SK-MEL-5 (cell line): ENCODE measurements at regions not wholly inside any gene's neighbourhood (a gene's known extent, or its start where the extent isn't known, plus 50 kb on each side); places are given as distances from the start of the nearest gene placed in this dataset.

Experiments used
- DNase-seq: peaks from one replicate; pipeline ENCODE4 v3.0.0-alpha.2; 2016; ENCODE audit warnings: low read depth, low spot score
- in situ Hi-C: cut with HindIII; loops from 2 replicates; pipeline ENCODE4 v1.10.0; 2016; ENCODE audit warnings: low sequenced_read_pairs, high pct_unique_total_duplicates, low pct_unique_long_range_greater_than_20kb

- DNase-seq = no peak
- in situ Hi-C loops = no loop called here
These were observed 118.8 kb downstream of the UCHL1 start for GRCh38 chr4:41375561-41375960.

GRCh38 chr4:41377196-41377595, 120.5 kb downstream of the UCHL1 start:
- in situ Hi-C loops = no loop called here
- DNase-seq = no peak

- in situ Hi-C loops = no loop called here
- DNase-seq = no peak
These were observed 122.5 kb downstream of the UCHL1 start for GRCh38 chr4:41379230-41379629.

- in situ Hi-C loops = no loop called here
- DNase-seq = no peak
These were observed 123.9 kb downstream of the UCHL1 start for GRCh38 chr4:41380511-41381157.

GRCh38 chr4:41381384-41381783, 124.7 kb downstream of the UCHL1 start:
- in situ Hi-C loops = no loop called here
- DNase-seq = no peak

- no peak for DNase-seq
- in situ Hi-C loops = no loop called here
These were observed 128.3 kb downstream of the UCHL1 start for GRCh38 chr4:41384992-41385391.

GRCh38 chr4:41385481-41385880, 128.8 kb downstream of the UCHL1 start:
- no peak for DNase-seq
- in situ Hi-C loops = no loop called here

- in situ Hi-C loops = no loop called here
- no peak for DNase-seq
These were observed 131.4 kb downstream of the UCHL1 start for GRCh38 chr4:41388080-41388479.

GRCh38 chr4:41389356-41389755, 132.6 kb downstream of the UCHL1 start:
- in situ Hi-C loops = no loop called here
- DNase-seq = no peak

GRCh38 chr4:41390661-41391060, 133.9 kb downstream of the UCHL1 start:
- DNase-seq = no peak
- in situ Hi-C loops = no loop called here

GRCh38 chr4:41391271-41391670, 134.5 kb downstream of the UCHL1 start:
- DNase-seq = no peak
- in situ Hi-C loops = no loop called here

- DNase-seq = peak; percentile 37
- in situ Hi-C loops = no loop called here
These were observed 137.8 kb downstream of the UCHL1 start for GRCh38 chr4:41394481-41394894.

GRCh38 chr4:41396214-41396613, 139.5 kb downstream of the UCHL1 start:
- no peak for DNase-seq
- in situ Hi-C loops = no loop called here

GRCh38 chr4:41396869-41397268, 140.1 kb downstream of the UCHL1 start:
- in situ Hi-C loops = no loop called here

GRCh38 chr4:41399231-41399630, 138.7 kb upstream of the LIMCH1 start:
- in situ Hi-C loops = no loop called here
- no peak for DNase-seq

More at GRCh38 chr4:41396869-41397268, 140.1 kb downstream of the UCHL1 start:
- DNase-seq = no peak

GRCh38 chr4:41400296-41400695, 137.7 kb upstream of the LIMCH1 start:
- DNase-seq = no peak
- in situ Hi-C loops = no loop called here

- DNase-seq = no peak
- in situ Hi-C loops = no loop called here
These were observed 132.4 kb upstream of the LIMCH1 start for GRCh38 chr4:41405464-41406112.

- in situ Hi-C loops = no loop called here
- DNase-seq = no peak
These were observed 131.8 kb upstream of the LIMCH1 start for GRCh38 chr4:41406113-41406516.

- in situ Hi-C loops = no loop called here
- DNase-seq = no peak
These were observed 129.8 kb upstream of the LIMCH1 start for GRCh38 chr4:41408150-41408549.
